ENCODE measurements at regions not wholly inside any gene's neighbourhood (a gene's known extent, or its start where the extent isn't known, plus 50 kb on each side); places are given as distances from the start of the nearest gene placed in this dataset.

DNA sequence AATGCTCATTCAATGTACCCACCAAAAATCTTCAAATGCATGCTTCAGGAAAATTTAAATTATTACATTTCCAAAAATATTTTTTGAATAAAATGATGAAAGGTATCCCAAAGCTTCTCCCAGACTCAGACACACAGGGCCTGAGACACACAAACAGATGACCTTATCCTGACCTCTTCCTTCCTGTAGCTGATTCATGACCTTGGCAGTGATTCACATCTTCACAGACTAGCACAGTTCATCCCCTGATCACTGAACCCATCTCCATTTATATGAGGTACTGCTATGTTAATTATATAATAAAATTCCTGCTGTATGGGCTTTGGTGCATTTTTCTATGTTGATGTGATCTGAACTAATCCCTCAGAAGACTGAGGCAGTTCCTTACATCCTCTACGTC, 265.0 kb upstream of the GLI3 start:
- peaks cover 5% of the 10 kb centered on the region for H3K9me3 Mint-ChIP-seq (ENCODE audit: low read depth)
- H3K4me3 Mint-ChIP-seq (ENCODE audit: low read depth) = no peak overlapping the region
- TF ChIP-seq, protein P1, sequence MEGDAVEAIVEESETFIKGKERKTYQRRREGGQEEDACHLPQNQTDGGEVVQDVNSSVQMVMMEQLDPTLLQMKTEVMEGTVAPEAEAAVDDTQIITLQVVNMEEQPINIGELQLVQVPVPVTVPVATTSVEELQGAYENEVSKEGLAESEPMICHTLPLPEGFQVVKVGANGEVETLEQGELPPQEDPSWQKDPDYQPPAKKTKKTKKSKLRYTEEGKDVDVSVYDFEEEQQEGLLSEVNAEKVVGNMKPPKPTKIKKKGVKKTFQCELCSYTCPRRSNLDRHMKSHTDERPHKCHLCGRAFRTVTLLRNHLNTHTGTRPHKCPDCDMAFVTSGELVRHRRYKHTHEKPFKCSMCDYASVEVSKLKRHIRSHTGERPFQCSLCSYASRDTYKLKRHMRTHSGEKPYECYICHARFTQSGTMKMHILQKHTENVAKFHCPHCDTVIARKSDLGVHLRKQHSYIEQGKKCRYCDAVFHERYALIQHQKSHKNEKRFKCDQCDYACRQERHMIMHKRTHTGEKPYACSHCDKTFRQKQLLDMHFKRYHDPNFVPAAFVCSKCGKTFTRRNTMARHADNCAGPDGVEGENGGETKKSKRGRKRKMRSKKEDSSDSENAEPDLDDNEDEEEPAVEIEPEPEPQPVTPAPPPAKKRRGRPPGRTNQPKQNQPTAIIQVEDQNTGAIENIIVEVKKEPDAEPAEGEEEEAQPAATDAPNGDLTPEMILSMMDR (IDR thresholded peaks at IDR 0.05; ENCODE audit: unreplicated experiment) = no peak
- no peak for DNase-seq (ENCODE audit: low spot score, unreplicated experiment)
- H3K4me1 Mint-ChIP-seq (ENCODE audit: low read depth) = no peaks in the 10 kb centered on the region
- H3K27ac Mint-ChIP-seq = no peak overlapping the region
- H3K36me3 Mint-ChIP-seq (ENCODE audit: insufficient read depth) = no peaks in the 10 kb centered on the region
- peaks cover 15% of the 10 kb centered on the region for H3K27me3 Mint-ChIP-seq

DNA sequence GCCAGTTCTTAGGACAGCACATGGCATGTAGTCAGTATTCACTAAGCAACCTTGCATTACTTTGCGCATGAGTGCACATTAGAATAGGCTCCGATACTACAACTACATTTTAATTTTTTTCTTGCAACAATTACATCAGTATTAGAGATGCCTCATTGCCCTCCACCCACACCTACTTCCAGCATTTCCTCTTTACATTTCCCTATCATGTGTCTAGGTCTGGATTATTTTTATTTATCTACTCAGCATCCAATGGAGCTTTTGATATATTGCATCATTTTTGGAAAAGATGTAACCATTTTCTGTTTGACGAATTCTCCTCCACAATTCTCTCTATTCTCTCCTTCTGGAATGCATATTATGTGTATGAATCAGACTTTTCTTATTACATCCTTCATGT, 258.2 kb upstream of the GLI3 start:
- TF ChIP-seq, protein P1 (IDR thresholded peaks at IDR 0.05; ENCODE audit: unreplicated experiment) = no peak
- H3K4me1 Mint-ChIP-seq (ENCODE audit: low read depth) = peaks cover 6% of the 10 kb centered on the region
- H3K4me3 Mint-ChIP-seq (ENCODE audit: low read depth) = no peak overlapping the region
- H3K9me3 Mint-ChIP-seq (ENCODE audit: low read depth) = no peaks in the 10 kb centered on the region
- DNase-seq (ENCODE audit: low spot score, unreplicated experiment) = no peak
- H3K36me3 Mint-ChIP-seq (ENCODE audit: insufficient read depth) = no peaks in the 10 kb centered on the region
- peaks cover 62% of the 10 kb centered on the region for H3K27me3 Mint-ChIP-seq
- H3K27ac Mint-ChIP-seq = no peak overlapping the region

DNA sequence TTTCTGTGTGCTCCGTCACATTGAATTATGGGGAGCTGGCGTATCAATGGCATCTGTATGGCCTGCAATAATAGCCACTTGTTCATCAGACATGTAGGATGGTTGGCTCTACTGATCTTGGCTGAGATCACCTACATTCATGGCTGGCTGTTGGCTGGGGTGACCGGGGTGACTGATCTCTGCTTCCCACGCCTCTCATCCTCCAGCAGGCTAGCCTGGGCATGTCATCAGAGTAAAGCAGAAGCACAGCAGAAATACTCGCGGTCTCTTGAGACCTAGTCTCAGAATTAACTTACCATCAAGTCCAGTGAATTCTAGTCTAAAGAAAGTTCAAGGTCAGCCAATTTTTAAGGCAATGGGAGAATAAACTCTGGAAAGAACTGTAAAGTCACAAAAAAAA, 257.7 kb upstream of the GLI3 start:
- Mint-ChIP-seq H3K27ac (no peak overlapping the region), H3K27me3 (peaks cover 62% of the 10 kb centered on the region), H3K4me3 (ENCODE audit: low read depth) (no peak overlapping the region), H3K4me1 (ENCODE audit: low read depth) (peaks cover 6% of the 10 kb centered on the region), H3K36me3 (ENCODE audit: insufficient read depth) (no peaks in the 10 kb centered on the region), H3K9me3 (ENCODE audit: low read depth) (no peaks in the 10 kb centered on the region)
- DNase-seq (ENCODE audit: low spot score, unreplicated experiment) = no peak
- TF ChIP-seq, protein P1 (IDR thresholded peaks at IDR 0.05; ENCODE audit: unreplicated experiment) = no peak

DNA sequence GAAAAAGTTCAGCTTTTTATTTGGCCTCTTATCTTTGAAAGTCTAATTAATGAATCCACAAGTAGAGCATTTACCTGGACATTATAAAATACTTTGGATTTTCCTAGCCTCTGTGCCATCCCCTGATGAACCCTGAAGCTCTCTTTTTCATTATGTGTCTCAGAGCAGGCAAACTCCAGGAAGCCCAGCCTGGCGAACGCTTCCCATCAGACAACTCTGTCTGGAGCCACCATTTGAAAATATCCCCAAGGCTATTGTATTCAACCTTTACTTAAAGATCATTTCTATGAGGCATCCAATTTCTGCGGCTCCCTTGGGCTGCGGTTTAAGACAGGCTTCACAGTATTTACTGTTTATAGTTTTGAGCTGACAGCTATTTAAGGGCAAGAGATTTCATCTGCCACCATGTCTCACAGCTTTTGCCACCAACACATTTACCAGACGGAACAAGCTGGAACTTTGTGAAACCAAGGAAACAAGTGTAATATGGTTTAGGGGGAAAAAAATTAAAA, 257.2 kb upstream of the GLI3 start:
- Mint-ChIP-seq H3K9me3 (ENCODE audit: low read depth) (no peaks in the 10 kb centered on the region), H3K4me3 (ENCODE audit: low read depth) (peak overlapping the region; percentile 56), H3K36me3 (ENCODE audit: insufficient read depth) (no peaks in the 10 kb centered on the region), H3K4me1 (ENCODE audit: low read depth) (peaks cover 6% of the 10 kb centered on the region), H3K27ac (no peak overlapping the region), H3K27me3 (peaks cover 61% of the 10 kb centered on the region)
- TF ChIP-seq, protein P1 (IDR thresholded peaks at IDR 0.05; ENCODE audit: unreplicated experiment) = no peak
- no peak for DNase-seq (ENCODE audit: low spot score, unreplicated experiment)

DNA sequence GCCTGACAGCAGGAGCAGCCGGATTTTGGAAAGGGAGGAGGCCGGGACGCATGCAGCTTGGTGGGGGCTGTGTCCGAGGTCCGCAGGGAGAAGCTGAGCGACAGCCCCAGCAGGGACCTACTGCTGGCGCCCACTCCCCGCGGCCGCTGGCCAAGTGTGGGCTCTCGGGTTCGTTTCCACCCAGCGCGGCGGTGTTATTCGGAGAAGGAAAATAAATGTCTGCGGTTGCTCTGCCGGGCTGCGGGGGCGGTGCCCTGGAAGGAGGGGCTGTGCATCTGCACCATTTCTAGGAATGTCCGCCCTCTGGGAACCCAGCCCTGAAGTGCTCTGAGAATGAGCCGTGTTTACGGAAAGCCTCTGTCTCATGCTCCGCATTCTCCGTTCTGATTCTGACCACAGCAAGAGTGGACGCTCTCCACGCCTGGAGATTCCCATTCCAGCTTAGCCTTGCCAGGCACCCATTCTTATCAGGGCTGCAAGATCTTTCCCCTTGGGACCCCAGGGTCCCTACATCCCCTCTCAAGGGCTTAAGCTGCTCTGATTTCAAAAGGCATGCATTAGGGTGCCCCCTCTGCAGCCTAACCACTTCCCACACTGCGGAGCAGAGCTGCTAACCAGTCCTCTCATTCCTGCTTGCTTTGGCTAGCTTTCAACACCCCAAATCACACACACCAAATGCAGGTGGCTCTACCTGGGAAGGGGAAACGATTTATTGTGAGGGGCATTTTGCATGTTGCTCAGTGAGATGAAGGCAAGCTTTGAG, 256.6 kb upstream of the GLI3 start:
- Mint-ChIP-seq H3K4me1 (ENCODE audit: low read depth) (peaks cover 6% of the 10 kb centered on the region), H3K9me3 (ENCODE audit: low read depth) (no peaks in the 10 kb centered on the region), H3K27ac (no peak overlapping the region), H3K4me3 (ENCODE audit: low read depth) (peak overlapping the region; percentile 56), H3K36me3 (ENCODE audit: insufficient read depth) (no peaks in the 10 kb centered on the region), H3K27me3 (peaks cover 61% of the 10 kb centered on the region)
- peak; percentile 27 for DNase-seq (ENCODE audit: low spot score, unreplicated experiment)
- TF ChIP-seq, protein P1 (IDR thresholded peaks at IDR 0.05; ENCODE audit: unreplicated experiment) = no peak
